A549 (cell line): ENCODE measurements at regions not wholly inside any gene's neighbourhood (a gene's known extent, or its start where the extent isn't known, plus 50 kb on each side); places are given as distances from the start of the nearest gene placed in this dataset.

Source experiments
- CEBPB ChIP-seq, 2 experiments: fragments of >200 bp in 1 of 2; sonication (Bioruptor Twin) in 1 of 2; formaldehyde crosslinking in 1 of 2; IDR thresholded peaks; 2 replicates each; pipeline ENCODE4 v1.6.1; 2012 to 2016
- CHD4 ChIP-seq: fragments of 200-600 bp; sonication (generic); IDR thresholded peaks from 2 replicates; pipeline ENCODE4 v1.6.1; 2016; ENCODE audit warnings: antibody characterized with exemption, mild to moderate bottlenecking, borderline replicate concordance
- CTCF ChIP-seq: fragments of >200 bp; sonication (Bioruptor Twin); formaldehyde crosslinking; IDR thresholded peaks from 3 replicates; pipeline ENCODE4 v1.5.1; 2016
- ELK1 ChIP-seq: fragments of 150-350 bp; IDR thresholded peaks from 2 replicates; pipeline ENCODE4 v1.6.1; 2014; ENCODE audit warnings: low read depth, mild to moderate bottlenecking, low read length
- EP300 ChIP-seq, 2 experiments: fragments of >200 bp; sonication (Bioruptor Twin); formaldehyde crosslinking; IDR thresholded peaks; 2 replicates in 1 of 2; 3 replicates in 1 of 2; pipeline ENCODE4 v1.6.1; 2016 to 2017
- JUN ChIP-seq, 2 experiments: fragments of >200 bp; sonication (Bioruptor Twin); formaldehyde crosslinking; IDR thresholded peaks; 2 replicates in 1 of 2; 3 replicates in 1 of 2; pipeline ENCODE4 v1.6.1; 2016 to 2017
- JUNB ChIP-seq: fragments of >200 bp; sonication (Bioruptor Twin); formaldehyde crosslinking; IDR thresholded peaks from 2 replicates; pipeline ENCODE4 v1.6.1; 2016
- MAFK ChIP-seq: fragments of 450-650 bp; IDR thresholded peaks from 2 replicates; pipeline ENCODE4 v1.6.1; 2014; ENCODE audit not compliant: partially characterized antibody
- MAX ChIP-seq: IDR thresholded peaks from 2 replicates; pipeline ENCODE4 v1.6.1; 2012
- POLR2A ChIP-seq: IDR thresholded peaks from 2 replicates; pipeline ENCODE4 v1.6.1; 2012; ENCODE audit warnings: mild to moderate bottlenecking, low read length
- SMC3 ChIP-seq: fragments of >200 bp; sonication (Bioruptor Twin); formaldehyde crosslinking; IDR thresholded peaks from 3 replicates; pipeline ENCODE4 v1.6.1; 2018; ENCODE audit warnings: inconsistent platforms
- USF2 ChIP-seq: fragments of 450-650 bp; IDR thresholded peaks from 2 replicates; pipeline ENCODE4 v1.6.1; 2014; ENCODE audit warnings: antibody characterized with exemption
- ZNF302 ChIP-seq: fragments of 250-450 bp; sonication (Bioruptor Pico); IDR thresholded peaks from 2 replicates; pipeline ENCODE4 v1.9.0; 2021; ENCODE audit warnings: inconsistent platforms, mild to moderate bottlenecking, moderate library complexity

- TF ChIP-seq JUNB (no peak), EP300 (IDR thresholded peaks at IDR 0.05) (no peak), CTCF (no peak), ELK1 (no peak), SMC3 (no peak), CEBPB (IDR thresholded peaks at IDR 0.05) (no peak), CHD4 (no peak), JUN (IDR thresholded peaks at IDR 0.05) (no peak), MAX (no peak), ZNF302 (no peak), MAFK (no peak), POLR2A (no peak), USF2 (no peak)
Observed at GRCh38 chr13:59332966-59333365, 830.8 kb downstream of the DIAPH3 start.
